K562 (cell line): ENCODE measurements at regions not wholly inside any gene's neighbourhood (a gene's known extent, or its start where the extent isn't known, plus 50 kb on each side); places are given as distances from the start of the nearest gene placed in this dataset.

Experiments
- ATAC-seq: fragments of 200-7000 bp; cut with Tn5 transposase; 3 replicates; pipeline ENCODE4 v1.9.1; 2020; ENCODE audit warnings: moderate library complexity
- BruUV-seq: library from RNA; stranded (reverse); fragments of 400-500 nt; replicated peaks from 2 replicates; lab custom pipeline; 2021; lab: Mats Ljungman, UMichigan
- CTCF ChIA-PET: fragments of 300-600 bp; formaldehyde crosslinking; extraction: SDS; loops from one replicate; lab custom pipeline; 2021; ENCODE audit warnings: low intra/inter-chr PET ratio; lab: Yijun Ruan, JAX
- POLR2A ChIA-PET: fragments of 300-600, 350-650 bp; sonication (Branson Sonifier 250); formaldehyde crosslinking; extraction: SDS; loops from one replicate; lab custom pipeline; 2021; ENCODE audit warnings: antibody characterized with exemption, inconsistent platforms; lab: Yijun Ruan, JAX
- DNase-seq, 4 experiments: peaks; one replicate each; pipeline versions ENCODE4 v3.0.0 to v3.0.0-alpha.2; 2011 to 2018; ENCODE audit warnings: low spot score in 3 of 4, mixed read lengths in 3 of 4; ENCODE audit errors: extremely low read depth in 1 of 4
- FAIRE-seq: peaks from 2 replicates; lab custom pipeline; 2011; peaks lifted over from hg19 to GRCh38; lab: Jason Lieb, UNC
- H2AFZ ChIP-seq: 2 replicates; pipeline ENCODE4 v1.6.0; 2011; ENCODE audit warnings: low read depth, low read length, control low read depth, inconsistent platforms
- H3K27ac ChIP-seq: fragments of 200-600 bp; 3 replicates; pipeline ENCODE4 v1.8.0; 2011; ENCODE audit warnings: low read depth, mild to moderate bottlenecking, control low read depth, inconsistent platforms, low read length, moderate library complexity, mixed read lengths; ENCODE audit errors: extremely low read depth
- H3K27me3 ChIP-seq, 2 experiments: fragments of 300-600 bp in 1 of 2; 2 replicates in 1 of 2; 3 replicates in 1 of 2; pipeline versions ENCODE4 v1.6.0 to v1.8.0; 2011; ENCODE audit warnings: inconsistent platforms in 2 of 2, low read length in 2 of 2, mild to moderate bottlenecking in 1 of 2, mixed read lengths in 1 of 2, moderate library complexity in 1 of 2; ENCODE audit not compliant: control insufficient read depth in 2 of 2, insufficient read depth in 2 of 2
- H3K36me3 ChIP-seq: fragments of 300-600 bp; 3 replicates; pipeline ENCODE4 v1.8.0; 2011; ENCODE audit warnings: mild to moderate bottlenecking, low read length, inconsistent platforms; ENCODE audit not compliant: control insufficient read depth, insufficient read depth
- H3K4me1 ChIP-seq, 2 experiments: fragments of 200-600 bp in 1 of 2; replicated peaks in 1 of 2; 2 replicates in 1 of 2; 3 replicates in 1 of 2; pipeline versions ENCODE4 v1.5.1 to v1.8.0; 2011; ENCODE audit warnings: inconsistent platforms in 2 of 2, low read length in 2 of 2, mild to moderate bottlenecking in 1 of 2, mixed read lengths in 1 of 2, moderate library complexity in 1 of 2; ENCODE audit not compliant: control insufficient read depth in 2 of 2, insufficient read depth in 2 of 2
- H3K4me2 ChIP-seq: 2 replicates; pipeline ENCODE4 v1.6.1; 2011; ENCODE audit warnings: low read length, control low read depth, inconsistent platforms, mixed read lengths; ENCODE audit not compliant: insufficient read depth
- H3K4me3 ChIP-seq: fragments of 200-600 bp; sonication (generic), shearing (Covaris generic); 2 replicates; pipeline ENCODE4 v1.5.1; 2016; ENCODE audit warnings: control low read depth, inconsistent platforms
- H3K79me2 ChIP-seq: fragments of 200-600 bp; 3 replicates; pipeline ENCODE4 v1.8.0; 2011; ENCODE audit warnings: low read length, inconsistent platforms; ENCODE audit not compliant: control insufficient read depth, insufficient read depth
- H3K9ac ChIP-seq, 2 experiments: 2 replicates each; pipeline versions ENCODE4 v1.6.0 to v1.6.1; 2011; ENCODE audit warnings: low read depth in 2 of 2, low read length in 2 of 2, control low read depth in 1 of 2, inconsistent platforms in 1 of 2, mild to moderate bottlenecking in 1 of 2, mixed read lengths in 1 of 2; ENCODE audit not compliant: insufficient read depth in 1 of 2
- H3K9me1 ChIP-seq: one replicate; pipeline ENCODE4 v1.6.0; 2011; ENCODE audit warnings: inconsistent platforms, mild to moderate bottlenecking, low read length, moderate library complexity; ENCODE audit not compliant: control insufficient read depth, insufficient read depth
- H3K9me3 ChIP-seq: replicated peaks from 2 replicates; pipeline ENCODE4 v1.5.1; 2011; ENCODE audit warnings: low read depth, low read length, inconsistent platforms; ENCODE audit not compliant: control insufficient read depth, insufficient read depth
- H4K20me1 ChIP-seq: replicated peaks from 2 replicates; pipeline ENCODE4 v1.6.1; 2011; ENCODE audit warnings: low read length, inconsistent platforms, mixed read lengths; ENCODE audit not compliant: control insufficient read depth, insufficient read depth
- ETV1 ChIP-seq: fragments of 450-650 bp; conservative IDR thresholded peaks from 2 replicates; pipeline ENCODE4 v1.6.1; 2016; ENCODE audit warnings: missing genetic modification characterization, control low read depth, low read depth, missing compliant biosample characterization
- IRF9 ChIP-seq: fragments of 450-650 bp; IDR thresholded peaks from 2 replicates; pipeline ENCODE4 v1.6.1; 2016; ENCODE audit warnings: missing biosample characterization, missing genetic modification characterization
- MECOM ChIP-seq: fragments of 250-450 bp; sonication (Bioruptor Pico); IDR thresholded peaks from 2 replicates; pipeline ENCODE4 v1.8.0; 2022; ENCODE audit warnings: inconsistent platforms
- SAFB ChIP-seq: fragments of 200-400 bp; formaldehyde crosslinking; IDR thresholded peaks from 2 replicates; pipeline ENCODE4 v1.6.1; 2017; ENCODE audit warnings: low read depth, low read length, borderline replicate concordance
- SP2 ChIP-seq: IDR thresholded peaks from 2 replicates; pipeline ENCODE4 v1.6.1; 2011; ENCODE audit warnings: mild to moderate bottlenecking, low read depth, low read length, moderate library complexity; ENCODE audit not compliant: poor library complexity, severe bottlenecking; ENCODE audit errors: extremely low read depth
- YY1 ChIP-seq, 3 experiments: IDR thresholded peaks; 2 replicates each; pipeline ENCODE4 v1.6.1; 2011; ENCODE audit warnings: low read length in 2 of 3, mild to moderate bottlenecking in 2 of 3, moderate library complexity in 2 of 3, borderline replicate concordance in 1 of 3, control low read depth in 1 of 3, low read depth in 1 of 3; ENCODE audit not compliant: insufficient read depth in 3 of 3, insufficient replicate concordance in 2 of 3, control insufficient read depth in 1 of 3, insufficient read length in 1 of 3; ENCODE audit errors: extremely low read depth in 1 of 3
- WGBS: fragments of 100-300 bp; shearing (Covaris generic); methylation state at CpG from one replicate; pipeline ENCODE4 v1.1.6; 2016; ENCODE audit warnings: low coverage, mixed read lengths; ENCODE audit not compliant: insufficient coverage; ENCODE audit errors: missing lambda C conversion rate; 5-methylcytosine and 5-hydroxymethylcytosine counted together
- in situ Hi-C: fragments of 300-500 bp; cut with MboI; formaldehyde crosslinking; loops from 4 replicates; pipeline ENCODE4 v1.15.0; 2018; ENCODE audit warnings: inconsistent platforms, mixed read lengths
- intact Hi-C: fragments of 100-400 bp; cut with micrococcal nuclease; formaldehyde crosslinking; loops from 2 replicates; pipeline ENCODE4 v1.14.2; 2022

- ChIA-PET POLR2A (no interaction called here), CTCF (no interaction called here)
- in situ Hi-C loops (no loop called here), intact Hi-C loops (no loop called here)
- Histone ChIP-seq H2AFZ (no peak overlapping the region), H3K9ac (no peak overlapping the region), H3K27me3 (peaks cover 17 to 25% of the 10 kb centered on the region in 2 experiments; a peak in 4 of 5 replicates), H4K20me1 (no peaks in the 10 kb centered on the region), H3K4me2 (no peak overlapping the region), H3K9me1 (no peaks in the 10 kb centered on the region), H3K27ac (no peak overlapping the region), H3K4me3 (no peak overlapping the region), H3K9me3 (no peaks in the 10 kb centered on the region), H3K36me3 (no peaks in the 10 kb centered on the region), H3K79me2 (no peaks in the 10 kb centered on the region), H3K4me1 (peaks cover 0 to 4% of the 10 kb centered on the region in 2 experiments; a peak in 1 of 5 replicates)
- FAIRE-seq = no peak
- no TSS peak for BruUV-seq
- no peak for TF ChIP-seq SAFB
- no peak for TF ChIP-seq MECOM (CRISPR knock-in tag)
- TF ChIP-seq IRF9 = no peak
- no peak for TF ChIP-seq ETV1
- no peak for TF ChIP-seq YY1 (IDR thresholded peaks at IDR 0.05; ENCODE audit: borderline replicate concordance in 1 of 3, control insufficient read depth in 1 of 3, extremely low read depth in 1 of 3, insufficient read depth in 3 of 3, insufficient read length in 1 of 3, insufficient replicate concordance in 2 of 3, low read depth in 1 of 3, low read length in 2 of 3)
- no peak for TF ChIP-seq SP2
- DNase-seq = no peak
- no peak for ATAC-seq
- WGBS = 0% methylated on average over 2 of the region's 2 CpGs
Measured at GRCh38 chr20:56926501-56926900, 297.4 kb downstream of the TFAP2C start.
